Activated T-helper 2 cell treated with anti-CD3 and anti-CD28 coated beads, Interferon-gamma antibody, Interleukin-2, Interleukin-4, amounts not matched to agents 10 μg/mL and 5 μg/mL and 100 μg/mL, durations not matched to agents 14 hours and 24 hours and 36 hours (primary cell): ENCODE measurements at regions not wholly inside any gene's neighbourhood (a gene's known extent, or its start where the extent isn't known, plus 50 kb on each side); places are given as distances from the start of the nearest gene placed in this dataset.

Source experiments
- DNase-seq: peaks from one replicate; pipeline ENCODE4 v3.0.0; 2021; ENCODE audit warnings: low spot score
- H3K27ac Mint-ChIP-seq: one replicate; pipeline ENCODE4 v1.8.0; 2021; ENCODE audit warnings: mixed read lengths
- H3K27me3 Mint-ChIP-seq: one replicate; pipeline ENCODE4 v1.8.0; 2021; ENCODE audit warnings: low read depth, mixed read lengths
- H3K36me3 Mint-ChIP-seq: one replicate; pipeline ENCODE4 v1.8.0; 2021; ENCODE audit warnings: low read depth, mixed read lengths
- H3K4me1 Mint-ChIP-seq: one replicate; pipeline ENCODE4 v1.8.0; 2021; ENCODE audit warnings: low read depth, mixed read lengths
- H3K4me3 Mint-ChIP-seq: one replicate; pipeline ENCODE4 v1.8.0; 2021; ENCODE audit warnings: low read depth, mild to moderate bottlenecking, moderate library complexity, mixed read lengths
- H3K9me3 Mint-ChIP-seq: one replicate; pipeline ENCODE4 v1.8.0; 2021; ENCODE audit warnings: mixed read lengths
- intact Hi-C: fragments of 100-400 bp; cut with micrococcal nuclease; formaldehyde crosslinking; loops from one replicate; pipeline ENCODE4 v1.15.1; 2023

DNA sequence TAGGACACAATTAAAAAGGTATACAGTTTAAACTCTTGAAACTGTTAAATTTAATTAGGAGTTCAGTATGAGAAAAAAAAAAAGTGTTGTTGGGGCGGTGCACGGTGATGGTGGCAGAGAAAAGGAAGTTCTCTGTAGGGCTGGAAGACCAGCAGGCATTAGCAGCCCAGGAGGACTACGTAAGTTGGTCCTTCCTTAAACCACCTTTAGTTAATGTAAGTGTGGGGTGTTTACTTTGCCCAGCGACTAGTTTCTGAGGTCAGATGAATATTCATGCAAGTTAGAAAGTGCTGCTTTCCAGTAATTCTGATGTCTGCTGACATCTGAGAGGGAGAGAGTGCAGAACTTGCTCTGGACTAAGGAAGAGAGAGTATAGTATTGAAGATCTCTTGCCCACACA lies 54.9 kb downstream of the NKX2-1 start:
- H3K27me3 Mint-ChIP-seq = no peaks in the 10 kb centered on the region
- intact Hi-C loops = no loop called here
- H3K9me3 Mint-ChIP-seq = no peaks in the 10 kb centered on the region
- H3K4me1 Mint-ChIP-seq = no peaks in the 10 kb centered on the region
- no peak overlapping the region for H3K4me3 Mint-ChIP-seq
- DNase-seq = no peak
- H3K36me3 Mint-ChIP-seq = no peaks in the 10 kb centered on the region
- H3K27ac Mint-ChIP-seq = no peak overlapping the region

DNA sequence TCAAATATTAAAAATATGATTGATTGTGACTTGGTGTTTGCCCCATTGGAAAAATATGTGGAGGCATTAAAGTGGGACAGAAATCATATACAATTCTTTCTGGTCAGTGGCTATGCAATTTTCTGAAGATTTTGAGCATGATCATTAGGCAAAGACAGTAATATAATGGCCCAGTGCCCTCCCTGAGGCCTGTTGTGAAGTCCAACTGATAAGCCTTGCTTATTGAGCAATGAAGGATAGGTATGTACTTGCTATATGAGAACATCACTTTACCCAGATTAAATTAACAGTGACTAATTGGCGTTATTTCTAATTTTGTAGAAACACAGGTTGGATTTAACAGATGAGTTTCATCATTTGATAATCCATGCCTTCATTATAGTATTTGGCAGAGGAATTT lies 57.1 kb downstream of the NKX2-1 start:
- no peak for DNase-seq
- H3K27me3 Mint-ChIP-seq = no peaks in the 10 kb centered on the region
- no peaks in the 10 kb centered on the region for H3K4me1 Mint-ChIP-seq
- no peaks in the 10 kb centered on the region for H3K9me3 Mint-ChIP-seq
- H3K36me3 Mint-ChIP-seq = no peaks in the 10 kb centered on the region
- H3K27ac Mint-ChIP-seq = no peak overlapping the region
- intact Hi-C loops = no loop called here
- H3K4me3 Mint-ChIP-seq = no peak overlapping the region

DNA sequence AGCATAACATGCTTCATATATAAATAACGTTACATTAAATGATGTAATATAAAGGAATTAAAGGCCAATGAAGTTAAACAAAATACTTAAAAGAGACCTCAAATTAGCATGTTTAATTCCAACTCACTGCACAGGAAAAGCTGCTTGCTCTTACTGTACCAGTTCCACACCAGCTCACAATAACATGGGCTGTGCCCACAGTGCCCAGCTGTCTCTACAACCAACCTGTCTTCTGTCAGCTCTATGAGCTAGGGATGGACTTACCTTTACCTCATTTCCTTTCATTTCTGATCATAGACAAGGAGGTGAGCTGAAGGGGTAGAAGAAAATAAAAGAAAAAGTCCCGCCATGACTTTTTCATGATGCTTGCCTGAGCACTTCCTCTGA lies 64.8 kb downstream of the NKX2-1 start:
- Mint-ChIP-seq H3K4me3 (no peak overlapping the region), H3K27me3 (no peaks in the 10 kb centered on the region), H3K27ac (no peak overlapping the region), H3K9me3 (no peaks in the 10 kb centered on the region), H3K4me1 (no peaks in the 10 kb centered on the region), H3K36me3 (no peaks in the 10 kb centered on the region)
- intact Hi-C loops = no loop called here
- DNase-seq = no peak

DNA sequence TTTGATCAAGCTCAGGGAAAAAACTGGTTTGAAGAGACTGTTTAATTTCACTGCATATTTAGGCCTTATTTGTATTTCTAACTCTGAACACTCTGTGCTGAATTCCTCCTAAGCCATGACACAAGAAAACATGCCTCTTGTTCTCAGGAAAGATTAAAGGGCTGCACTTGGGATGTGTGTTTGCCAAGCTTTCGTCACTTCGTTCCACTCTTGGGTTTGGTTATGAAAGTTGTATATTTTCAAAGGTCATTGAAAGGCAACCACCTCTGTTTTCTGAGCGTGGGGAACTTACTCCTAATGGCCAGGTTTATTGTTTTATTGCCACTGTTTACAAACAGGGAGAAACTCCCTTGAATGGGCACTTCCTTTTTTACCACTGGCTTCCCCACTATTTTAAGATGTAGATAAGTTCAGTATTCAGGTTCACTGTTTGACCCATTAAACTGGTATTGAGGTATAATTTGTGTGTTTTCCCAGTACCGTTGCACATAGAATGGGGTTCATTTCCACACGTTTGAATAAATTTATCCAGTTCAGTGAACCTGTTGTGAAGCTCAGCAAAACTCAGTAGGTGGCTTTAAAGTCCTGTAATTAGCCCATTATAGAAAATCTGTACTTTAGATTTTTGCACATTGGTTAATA lies 65.3 kb downstream of the NKX2-1 start:
- H3K4me1 Mint-ChIP-seq = no peaks in the 10 kb centered on the region
- no peaks in the 10 kb centered on the region for H3K36me3 Mint-ChIP-seq
- no peak overlapping the region for H3K4me3 Mint-ChIP-seq
- H3K27ac Mint-ChIP-seq = no peak overlapping the region
- intact Hi-C loops = no loop called here
- no peaks in the 10 kb centered on the region for H3K9me3 Mint-ChIP-seq
- no peak for DNase-seq
- H3K27me3 Mint-ChIP-seq = no peaks in the 10 kb centered on the region

DNA sequence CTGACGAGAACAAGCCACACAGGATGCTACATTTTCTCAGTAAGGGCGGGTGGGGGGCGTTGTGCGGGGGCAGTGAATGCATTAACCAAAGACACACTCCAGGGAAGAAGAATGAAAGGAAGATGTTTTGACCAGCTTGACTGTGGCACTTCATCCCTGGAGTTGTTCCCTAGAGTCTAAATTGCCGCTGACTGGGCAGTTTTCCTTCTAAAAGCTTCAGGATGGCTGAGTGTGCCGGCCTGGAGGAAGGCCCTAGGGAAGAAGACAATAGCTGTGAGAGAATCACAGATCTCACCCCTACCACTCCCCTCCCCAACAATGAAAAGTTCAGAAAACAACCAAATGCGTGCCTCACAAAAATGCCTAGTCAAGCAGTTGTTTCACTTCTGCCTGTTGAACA lies 67.2 kb downstream of the NKX2-1 start:
- no peaks in the 10 kb centered on the region for H3K4me1 Mint-ChIP-seq
- H3K4me3 Mint-ChIP-seq = no peak overlapping the region
- no peak for DNase-seq
- no peaks in the 10 kb centered on the region for H3K27me3 Mint-ChIP-seq
- no peaks in the 10 kb centered on the region for H3K9me3 Mint-ChIP-seq
- no peaks in the 10 kb centered on the region for H3K36me3 Mint-ChIP-seq
- intact Hi-C loops = no loop called here
- no peak overlapping the region for H3K27ac Mint-ChIP-seq

DNA sequence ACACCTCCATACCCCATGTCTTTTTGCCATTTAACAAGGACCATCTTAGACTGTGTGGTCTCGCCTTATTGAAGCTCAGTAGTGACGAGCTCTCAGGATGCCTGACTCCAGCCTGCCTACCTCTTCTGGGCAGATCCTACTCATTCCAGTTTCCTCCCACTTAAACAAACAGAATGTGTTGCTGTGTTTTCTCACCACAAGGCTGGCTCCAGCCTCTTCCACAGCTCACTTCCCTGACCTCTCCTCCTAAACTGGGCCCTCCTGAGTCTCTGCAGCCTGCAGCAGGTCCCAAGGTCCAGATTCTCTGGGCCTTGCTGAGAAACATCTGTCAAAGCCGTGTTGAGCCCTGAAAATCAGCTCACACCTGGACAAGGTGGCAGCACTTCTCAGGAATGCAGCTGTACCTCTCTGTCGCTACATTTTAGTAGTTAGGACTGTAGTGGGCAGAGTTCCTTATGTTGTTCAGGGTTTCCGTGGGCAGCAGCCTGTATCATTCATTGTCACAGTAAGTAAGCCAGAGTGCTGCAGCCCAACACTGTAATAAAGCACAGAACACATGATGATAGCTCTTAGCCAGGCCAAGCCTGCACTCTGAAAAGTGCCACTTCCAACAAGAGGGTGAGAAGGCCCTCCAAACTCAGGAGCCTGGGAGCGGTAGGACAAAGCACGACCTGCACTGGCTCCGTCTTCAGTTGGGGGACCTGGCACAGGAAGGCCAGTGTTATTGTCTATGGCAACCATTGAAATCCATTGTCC lies 68.5 kb downstream of the NKX2-1 start:
- H3K9me3 Mint-ChIP-seq = no peaks in the 10 kb centered on the region
- no peak overlapping the region for H3K4me3 Mint-ChIP-seq
- H3K4me1 Mint-ChIP-seq = no peaks in the 10 kb centered on the region
- DNase-seq = no peak
- no peaks in the 10 kb centered on the region for H3K27me3 Mint-ChIP-seq
- no peak overlapping the region for H3K27ac Mint-ChIP-seq
- no peaks in the 10 kb centered on the region for H3K36me3 Mint-ChIP-seq
- intact Hi-C loops = no loop called here

DNA sequence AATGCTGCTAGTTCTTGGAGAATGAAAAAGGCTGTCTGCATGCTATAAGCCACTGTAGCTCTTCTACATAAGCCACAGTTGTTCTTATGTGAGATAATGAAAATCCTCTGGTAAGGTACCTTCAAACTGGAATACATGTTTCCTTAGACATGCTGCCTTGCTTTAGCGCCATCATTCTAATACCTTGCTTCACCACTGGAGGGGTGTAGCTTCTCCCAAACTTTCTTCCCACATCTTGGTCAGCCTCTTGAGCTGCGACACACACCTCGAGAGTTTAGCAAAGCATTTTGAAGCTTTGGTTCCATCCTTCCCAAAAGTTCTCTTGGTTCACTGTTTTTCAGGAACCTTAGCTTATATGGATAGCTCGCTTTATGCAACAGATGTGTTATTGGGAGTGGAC lies 69.5 kb downstream of the NKX2-1 start:
- Mint-ChIP-seq H3K27me3 (no peaks in the 10 kb centered on the region), H3K36me3 (no peaks in the 10 kb centered on the region), H3K4me1 (no peaks in the 10 kb centered on the region), H3K27ac (no peak overlapping the region), H3K4me3 (no peak overlapping the region), H3K9me3 (no peaks in the 10 kb centered on the region)
- intact Hi-C loops = no loop called here
- DNase-seq = no peak

DNA sequence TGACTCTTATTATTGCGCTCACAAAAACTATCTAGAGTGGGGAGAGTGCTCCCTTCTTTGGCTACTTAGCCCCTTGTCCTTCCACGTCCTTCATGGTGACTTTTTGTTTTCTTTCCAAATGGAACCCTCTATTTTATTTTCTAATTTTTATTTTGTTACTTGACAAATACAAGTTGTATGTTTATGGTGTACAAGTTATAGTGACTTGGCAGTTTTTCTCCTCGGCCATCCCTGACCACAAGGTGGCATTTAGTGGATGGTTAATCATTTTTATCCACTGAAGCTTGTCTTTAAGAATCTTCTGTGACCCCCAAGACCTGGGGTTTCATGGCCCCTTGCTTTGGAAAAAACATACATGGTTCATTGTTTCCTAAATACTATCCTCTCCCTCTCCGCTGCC lies 70.1 kb downstream of the NKX2-1 start:
- Mint-ChIP-seq H3K4me1 (no peaks in the 10 kb centered on the region), H3K9me3 (no peaks in the 10 kb centered on the region), H3K4me3 (no peak overlapping the region), H3K36me3 (no peaks in the 10 kb centered on the region), H3K27ac (no peak overlapping the region), H3K27me3 (no peaks in the 10 kb centered on the region)
- DNase-seq = no peak
- intact Hi-C loops = no loop called here

DNA sequence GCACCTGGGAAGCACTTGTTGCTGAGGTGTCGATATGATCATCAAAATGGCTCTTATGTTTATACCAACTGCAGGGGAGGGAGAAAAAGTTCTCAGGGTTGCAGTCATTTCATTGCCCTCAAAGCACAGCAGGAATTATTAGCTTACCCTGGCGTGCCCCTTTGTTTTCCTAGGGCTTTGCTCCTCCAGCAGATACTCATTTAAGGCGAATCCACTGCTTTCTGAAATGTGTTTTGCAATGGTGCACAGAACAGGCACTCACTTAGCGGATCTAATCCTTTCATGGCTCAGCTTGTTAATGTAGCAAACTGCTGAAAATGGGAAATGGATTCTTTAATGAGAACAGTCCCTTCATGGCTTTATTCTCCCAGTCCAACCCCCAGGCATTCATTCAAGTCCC lies 76.7 kb downstream of the NKX2-1 start:
- Mint-ChIP-seq H3K4me1 (no peaks in the 10 kb centered on the region), H3K36me3 (no peaks in the 10 kb centered on the region), H3K27me3 (peaks cover 10% of the 10 kb centered on the region), H3K9me3 (no peaks in the 10 kb centered on the region), H3K4me3 (no peak overlapping the region), H3K27ac (no peak overlapping the region)
- intact Hi-C loops = no loop called here
- no peak for DNase-seq

DNA sequence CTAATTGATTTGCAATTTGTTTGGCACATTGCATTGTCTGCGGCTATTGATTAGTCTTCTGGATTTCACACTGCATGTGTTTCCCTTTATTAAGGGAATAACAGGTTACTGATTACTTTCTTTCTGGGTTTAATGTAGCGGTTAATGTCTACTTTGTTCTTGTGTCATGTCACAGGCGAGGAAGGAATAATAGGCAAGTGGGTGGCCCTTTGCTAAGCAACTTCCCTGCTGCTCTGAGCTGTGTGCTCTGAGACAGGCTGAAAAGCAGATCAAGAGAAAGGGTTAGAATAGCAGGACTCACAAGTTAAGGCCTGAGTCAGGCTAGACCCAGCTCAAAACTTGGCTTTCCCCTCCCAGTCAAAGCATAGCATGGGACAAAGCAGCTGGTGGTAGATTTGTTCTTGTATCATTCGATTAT lies 77.2 kb downstream of the NKX2-1 start:
- Mint-ChIP-seq H3K9me3 (no peaks in the 10 kb centered on the region), H3K4me1 (no peaks in the 10 kb centered on the region), H3K27ac (no peak overlapping the region), H3K27me3 (peaks cover 10% of the 10 kb centered on the region), H3K36me3 (no peaks in the 10 kb centered on the region), H3K4me3 (no peak overlapping the region)
- intact Hi-C loops = no loop called here
- DNase-seq = no peak

DNA sequence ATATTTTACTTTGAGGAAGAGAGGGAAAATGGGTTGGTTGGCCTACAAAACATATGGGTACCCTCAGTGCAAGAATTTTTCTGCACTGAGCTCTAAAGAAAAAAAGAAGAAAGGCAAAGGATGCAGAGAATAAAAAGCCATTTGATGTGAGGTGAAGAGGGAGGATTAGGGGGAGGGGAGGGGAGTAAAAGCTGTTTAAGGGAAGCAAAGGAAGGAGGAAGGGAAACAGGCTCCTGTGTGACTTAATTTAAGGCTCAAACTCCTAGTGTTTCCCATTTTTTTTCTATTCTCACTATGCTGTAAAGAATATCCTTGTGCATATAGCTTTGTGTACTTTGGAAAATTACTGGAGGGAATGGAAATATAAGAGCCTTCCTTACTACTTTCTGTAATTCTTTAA lies 78.7 kb downstream of the NKX2-1 start:
- no peak for DNase-seq
- Mint-ChIP-seq H3K36me3 (no peaks in the 10 kb centered on the region), H3K27me3 (peaks cover 10% of the 10 kb centered on the region), H3K27ac (no peak overlapping the region), H3K4me1 (no peaks in the 10 kb centered on the region), H3K4me3 (no peak overlapping the region), H3K9me3 (no peaks in the 10 kb centered on the region)
- intact Hi-C loops = no loop called here

DNA sequence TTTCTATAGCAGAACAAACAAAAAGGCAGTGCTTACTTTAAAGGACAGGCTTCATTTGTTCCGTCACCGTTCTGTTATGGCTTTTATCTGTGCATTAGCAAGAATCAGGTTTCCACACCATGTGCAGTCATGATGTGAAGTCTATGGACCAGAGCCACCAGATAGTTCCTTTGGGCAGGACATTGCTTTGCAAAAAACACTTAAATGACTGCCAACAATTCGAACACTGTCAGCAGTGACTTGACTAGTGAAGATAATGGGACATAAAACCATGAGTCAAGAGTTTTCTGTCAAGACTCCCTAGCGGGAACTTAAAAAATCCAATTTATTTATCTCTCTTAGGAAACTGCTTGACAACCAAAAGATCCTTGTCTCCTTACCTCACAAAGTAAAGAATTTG lies 80.3 kb downstream of the NKX2-1 start:
- Mint-ChIP-seq H3K4me3 (no peak overlapping the region), H3K36me3 (no peaks in the 10 kb centered on the region), H3K27ac (no peak overlapping the region), H3K27me3 (peaks cover 10% of the 10 kb centered on the region), H3K4me1 (no peaks in the 10 kb centered on the region), H3K9me3 (no peaks in the 10 kb centered on the region)
- DNase-seq = no peak
- intact Hi-C loops = no loop called here

DNA sequence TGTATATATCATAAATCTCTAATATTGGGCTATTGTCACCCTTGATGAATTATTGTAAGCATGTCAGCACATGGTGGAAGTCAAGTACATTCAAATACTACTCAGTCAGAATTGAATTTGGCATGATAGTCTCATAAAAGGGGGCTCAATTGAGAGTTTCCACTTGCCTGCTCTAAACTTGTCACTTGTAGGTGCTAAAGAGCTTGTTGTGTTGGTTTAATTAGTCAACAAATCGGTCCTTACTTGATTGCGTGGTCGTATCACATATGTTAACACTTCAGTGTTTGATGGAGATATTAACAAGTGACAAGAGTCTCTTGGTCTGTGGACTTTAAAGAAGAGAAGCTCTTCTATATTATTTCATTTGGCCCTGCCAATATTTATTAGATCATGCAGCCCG lies 81.1 kb downstream of the NKX2-1 start:
- H3K36me3 Mint-ChIP-seq = no peaks in the 10 kb centered on the region
- intact Hi-C loops = no loop called here

More for the DNA sequence above, 81.1 kb downstream of the NKX2-1 start:
- no peak overlapping the region for H3K4me3 Mint-ChIP-seq
- peaks cover 10% of the 10 kb centered on the region for H3K27me3 Mint-ChIP-seq
- DNase-seq = no peak
- no peaks in the 10 kb centered on the region for H3K9me3 Mint-ChIP-seq
- no peak overlapping the region for H3K27ac Mint-ChIP-seq
- H3K4me1 Mint-ChIP-seq = no peaks in the 10 kb centered on the region
